GM04503 (cell line): ENCODE measurements at regions not wholly inside any gene's neighbourhood (a gene's known extent, or its start where the extent isn't known, plus 50 kb on each side); places are given as distances from the start of the nearest gene placed in this dataset.
"Not testable (repeated sequence)": the region's sequence is repeated elsewhere in the genome, so short reads cannot be mapped to it uniquely, and the experiment has no call there.

Experiments used
- DNase-seq: peaks from one replicate; pipeline ENCODE4 v3.0.0-alpha.2; 2012; ENCODE audit warnings: low read depth

GRCh38 chr9:75544815-75545214 lies 345.7 kb upstream of the PCSK5 start:
- no peak for DNase-seq

GRCh38 chr9:75545287-75545686 lies 345.2 kb upstream of the PCSK5 start:
- DNase-seq, result no peak

GRCh38 chr9:75548871-75549270 lies 341.6 kb upstream of the PCSK5 start:
- DNase-seq, result no peak

GRCh38 chr9:75551861-75552260 lies 338.6 kb upstream of the PCSK5 start:
- DNase-seq, result no peak

GRCh38 chr9:75552941-75553340 lies 337.5 kb upstream of the PCSK5 start:
- DNase-seq, result no peak

- not testable (repeated sequence) for DNase-seq
These were observed 323.7 kb upstream of the PCSK5 start for GRCh38 chr9:75566813-75567212.

- DNase-seq, result no peak
These were observed 319.9 kb upstream of the PCSK5 start for GRCh38 chr9:75570538-75570937.

GRCh38 chr9:75574569-75574968 lies 315.9 kb upstream of the PCSK5 start:
- DNase-seq, result no peak

- no peak for DNase-seq
These were observed 307.6 kb upstream of the PCSK5 start for GRCh38 chr9:75582870-75583269.

GRCh38 chr9:75588808-75589207 lies 301.7 kb upstream of the PCSK5 start:
- no peak for DNase-seq

GRCh38 chr9:75589497-75589896 lies 301.0 kb upstream of the PCSK5 start:
- DNase-seq, result no peak

GRCh38 chr9:75591972-75592371 lies 298.5 kb upstream of the PCSK5 start:
- no peak for DNase-seq

- DNase-seq, result no peak
These were observed 297.9 kb upstream of the PCSK5 start for GRCh38 chr9:75592586-75592985.

GRCh38 chr9:75593920-75594319 lies 296.6 kb upstream of the PCSK5 start:
- no peak for DNase-seq

GRCh38 chr9:75599126-75599525 lies 291.3 kb upstream of the PCSK5 start:
- no peak for DNase-seq

- DNase-seq, result no peak
These were observed 289.2 kb upstream of the PCSK5 start for GRCh38 chr9:75601280-75601679.

- no peak for DNase-seq
These were observed 288.4 kb upstream of the PCSK5 start for GRCh38 chr9:75602060-75602459.

- DNase-seq, result no peak
These were observed 285.8 kb upstream of the PCSK5 start for GRCh38 chr9:75604661-75605060.

GRCh38 chr9:75607521-75607920 lies 283.0 kb upstream of the PCSK5 start:
- DNase-seq, result no peak

GRCh38 chr9:75609401-75609800 lies 281.1 kb upstream of the PCSK5 start:
- DNase-seq, result no peak

GRCh38 chr9:75610246-75610645 lies 280.2 kb upstream of the PCSK5 start:
- DNase-seq, result no peak

- DNase-seq, result no peak
These were observed 278.3 kb upstream of the PCSK5 start for GRCh38 chr9:75612205-75612604.

- DNase-seq, result no peak
These were observed 277.7 kb upstream of the PCSK5 start for GRCh38 chr9:75612754-75613153.

GRCh38 chr9:75615284-75615683 lies 275.2 kb upstream of the PCSK5 start:
- DNase-seq, result no peak

GRCh38 chr9:75616052-75616451 lies 274.4 kb upstream of the PCSK5 start:
- no peak for DNase-seq
